Esophagus squamous epithelium (tissue), 5 donors: ENCODE measurements at regions not wholly inside any gene's neighbourhood (a gene's known extent, or its start where the extent isn't known, plus 50 kb on each side); places are given as distances from the start of the nearest gene placed in this dataset.

Source experiments
- DNase-seq: peaks from one replicate; lab custom pipeline; 2025; lab: John Stamatoyannopoulos, UW
- H3K27ac ChIP-seq, 4 donors: fragments of 200-600 bp; sonication (generic); one replicate each; pipeline ENCODE4 v1.5.1; 2016 to 2019; ENCODE audit warnings: mild to moderate bottlenecking in 1 of 4
- H3K27me3 ChIP-seq, 4 donors: fragments of 200-600 bp; sonication (generic); 1 replicate in 3 of 4; 2 replicates in 1 of 4; pipeline versions ENCODE4 v1.5.1 to v1.6.0; 2017 to 2021; ENCODE audit warnings: antibody characterized with exemption in 1 of 4
- H3K36me3 ChIP-seq, 3 donors: fragments of 200-600 bp; sonication (generic); one replicate each; pipeline ENCODE4 v1.5.1; 2016 to 2019
- H3K4me1 ChIP-seq, 3 donors: fragments of 200-600 bp; sonication (generic); one replicate each; pipeline ENCODE4 v1.5.1; 2017 to 2019
- H3K4me3 ChIP-seq, 4 donors: fragments of 200-600 bp; sonication (generic); 1 replicate in 3 of 4; 2 replicates in 1 of 4; pipeline ENCODE4 v1.5.1; 2016 to 2019; ENCODE audit warnings: mild to moderate bottlenecking in 2 of 4, moderate library complexity in 1 of 4
- H3K9me3 ChIP-seq, 3 donors: fragments of 200-600 bp; sonication (generic); one replicate each; pipeline ENCODE4 v1.5.1; 2016 to 2019
- CTCF ChIP-seq, 6 experiments: fragments of 450-650 bp in 4 of 6; fragments of 200-600 bp in 2 of 6; sonication (generic) in 2 of 6; IDR thresholded peaks; one replicate each; pipeline ENCODE4 v1.5.1; 2016 to 2019; ENCODE audit warnings: antibody characterized with exemption in 6 of 6, mild to moderate bottlenecking in 4 of 6, moderate library complexity in 4 of 6
- POLR2A ChIP-seq, 4 donors: fragments of 450-650 bp; IDR thresholded peaks; one replicate each; pipeline ENCODE4 v1.6.1; 2017; ENCODE audit warnings: antibody characterized with exemption in 4 of 4, mild to moderate bottlenecking in 4 of 4, moderate library complexity in 3 of 4
- WGBS, 2 donors: methylation state at CpG; one replicate each; pipeline ENCODE4 v1.1.5; 2018; 5-methylcytosine and 5-hydroxymethylcytosine counted together
- intact Hi-C: fragments of 100-400 bp; cut with DNase I; formaldehyde crosslinking; loops from one replicate; pipeline ENCODE4 v1.15.0; 2022
- donor health status: DM: yes; HTN: yes; CAD: no.

- no peak for DNase-seq
- Histone ChIP-seq H3K4me1 (no peaks in the 10 kb centered on the region), H3K4me3 (no peak overlapping the region), H3K27ac (no peak overlapping the region), H3K27me3 (no peaks in the 10 kb centered on the region), H3K9me3 (no peaks in the 10 kb centered on the region), H3K36me3 (no peaks in the 10 kb centered on the region)
- intact Hi-C loops = no loop called here
- WGBS, 2 donors = 72 to 89% methylated on average over 1 of the region's 1 CpG
- no peak for TF ChIP-seq CTCF (IDR thresholded peaks at IDR 0.05)
- no peak for TF ChIP-seq POLR2A (IDR thresholded peaks at IDR 0.05)
Observed at GRCh38 chr1:101738475-101738874, 258.3 kb downstream of the OLFM3 start.

GRCh38 chr1:101739146-101739545 lies 257.6 kb downstream of the OLFM3 start:
- intact Hi-C loops = no loop called here
- no peaks in the 10 kb centered on the region for H3K36me3 ChIP-seq
- no peaks in the 10 kb centered on the region for H3K27me3 ChIP-seq
- no peak overlapping the region for H3K4me3 ChIP-seq
- 71 to 76% methylated on average over 5 to 6 of the region's 6 CpGs for WGBS, 2 donors
- H3K4me1 ChIP-seq = no peaks in the 10 kb centered on the region
- no peak overlapping the region for H3K27ac ChIP-seq
- DNase-seq = no peak
- no peaks in the 10 kb centered on the region for H3K9me3 ChIP-seq
- TF ChIP-seq CTCF (IDR thresholded peaks at IDR 0.05) (no peak), POLR2A (IDR thresholded peaks at IDR 0.05) (no peak)

GRCh38 chr1:101739826-101740330 lies 256.8 kb downstream of the OLFM3 start:
- H3K4me1 ChIP-seq = no peaks in the 10 kb centered on the region
- H3K27ac ChIP-seq = no peak overlapping the region
- no peaks in the 10 kb centered on the region for H3K36me3 ChIP-seq
- no peaks in the 10 kb centered on the region for H3K9me3 ChIP-seq
- no peak overlapping the region for H3K4me3 ChIP-seq
- 41 to 44% methylated on average over 1 of the region's 1 CpG for whole genome bisulfite sequencing, 2 donors
- DNase-seq = no peak
- intact Hi-C loops = no loop called here
- TF ChIP-seq CTCF (IDR thresholded peaks at IDR 0.05) = no peak
- TF ChIP-seq POLR2A (IDR thresholded peaks at IDR 0.05) = no peak
- no peaks in the 10 kb centered on the region for H3K27me3 ChIP-seq

- 49 to 52% methylated on average over 5 of the region's 5 CpGs for WGBS, 2 donors
- no peaks in the 10 kb centered on the region for H3K36me3 ChIP-seq
Observed at GRCh38 chr1:101741910-101742309, 254.8 kb downstream of the OLFM3 start.

GRCh38 chr1:101742509-101742908 lies 254.2 kb downstream of the OLFM3 start:
- no peak for DNase-seq
- TF ChIP-seq CTCF (IDR thresholded peaks at IDR 0.05) (no peak), POLR2A (IDR thresholded peaks at IDR 0.05) (no peak)
- intact Hi-C loops = no loop called here
- Histone ChIP-seq H3K4me3 (no peak overlapping the region), H3K36me3 (no peaks in the 10 kb centered on the region), H3K9me3 (no peaks in the 10 kb centered on the region), H3K27ac (no peak overlapping the region), H3K27me3 (no peaks in the 10 kb centered on the region), H3K4me1 (no peaks in the 10 kb centered on the region)
- 53 to 56% methylated on average over 1 of the region's 1 CpG for WGBS, 2 donors

More at GRCh38 chr1:101741910-101742309, 254.8 kb downstream of the OLFM3 start:
- H3K27ac ChIP-seq = no peak overlapping the region
- no peak overlapping the region for H3K4me3 ChIP-seq
- intact Hi-C loops = no loop called here
- TF ChIP-seq POLR2A (IDR thresholded peaks at IDR 0.05) (no peak), CTCF (IDR thresholded peaks at IDR 0.05) (no peak)
- no peaks in the 10 kb centered on the region for H3K27me3 ChIP-seq
- H3K9me3 ChIP-seq = no peaks in the 10 kb centered on the region
- no peaks in the 10 kb centered on the region for H3K4me1 ChIP-seq
- no peak for DNase-seq
